ENCODE measurements at regions not wholly inside any gene's neighbourhood (a gene's known extent, or its start where the extent isn't known, plus 50 kb on each side); places are given as distances from the start of the nearest gene placed in this dataset.

DNA sequence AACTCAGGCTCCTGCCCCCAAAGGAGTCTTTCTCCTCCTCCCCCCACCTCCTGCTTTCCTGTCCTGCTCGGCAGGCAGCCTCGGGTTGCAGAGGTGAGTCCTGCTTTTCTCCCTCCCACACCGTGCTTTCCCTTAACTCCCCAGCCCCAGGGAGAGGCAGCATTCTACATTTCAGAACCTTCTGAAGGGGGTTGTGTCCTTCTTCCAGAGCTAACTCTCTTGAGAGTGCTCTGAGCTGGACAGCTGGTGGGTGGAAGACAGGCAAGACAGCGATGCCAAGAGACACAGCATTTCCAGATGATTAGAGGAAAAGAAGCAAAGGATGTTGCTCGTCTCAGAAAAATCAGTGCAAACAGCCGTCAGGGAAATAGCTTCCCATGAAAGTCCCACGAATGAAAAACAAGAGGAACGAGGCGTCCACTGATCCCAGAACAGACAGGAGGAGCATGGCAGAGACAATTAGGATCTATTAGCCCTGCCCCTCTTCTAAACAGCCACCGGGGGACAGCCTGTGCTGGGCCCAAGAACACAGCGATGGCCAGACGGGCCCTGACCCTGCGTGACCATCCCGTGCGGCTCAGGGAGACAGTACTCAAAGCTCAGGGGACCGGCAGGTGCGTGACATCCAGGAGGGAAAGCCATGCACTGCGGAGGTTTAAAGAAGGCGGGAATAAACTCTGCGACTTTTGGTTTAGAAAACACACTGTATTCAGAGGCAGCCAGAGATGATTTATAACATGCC lies 216.5 kb upstream of the RTL1 start:
- DNase-seq (ENCODE audit: low read depth in 2 of 2) = no peak

DNA sequence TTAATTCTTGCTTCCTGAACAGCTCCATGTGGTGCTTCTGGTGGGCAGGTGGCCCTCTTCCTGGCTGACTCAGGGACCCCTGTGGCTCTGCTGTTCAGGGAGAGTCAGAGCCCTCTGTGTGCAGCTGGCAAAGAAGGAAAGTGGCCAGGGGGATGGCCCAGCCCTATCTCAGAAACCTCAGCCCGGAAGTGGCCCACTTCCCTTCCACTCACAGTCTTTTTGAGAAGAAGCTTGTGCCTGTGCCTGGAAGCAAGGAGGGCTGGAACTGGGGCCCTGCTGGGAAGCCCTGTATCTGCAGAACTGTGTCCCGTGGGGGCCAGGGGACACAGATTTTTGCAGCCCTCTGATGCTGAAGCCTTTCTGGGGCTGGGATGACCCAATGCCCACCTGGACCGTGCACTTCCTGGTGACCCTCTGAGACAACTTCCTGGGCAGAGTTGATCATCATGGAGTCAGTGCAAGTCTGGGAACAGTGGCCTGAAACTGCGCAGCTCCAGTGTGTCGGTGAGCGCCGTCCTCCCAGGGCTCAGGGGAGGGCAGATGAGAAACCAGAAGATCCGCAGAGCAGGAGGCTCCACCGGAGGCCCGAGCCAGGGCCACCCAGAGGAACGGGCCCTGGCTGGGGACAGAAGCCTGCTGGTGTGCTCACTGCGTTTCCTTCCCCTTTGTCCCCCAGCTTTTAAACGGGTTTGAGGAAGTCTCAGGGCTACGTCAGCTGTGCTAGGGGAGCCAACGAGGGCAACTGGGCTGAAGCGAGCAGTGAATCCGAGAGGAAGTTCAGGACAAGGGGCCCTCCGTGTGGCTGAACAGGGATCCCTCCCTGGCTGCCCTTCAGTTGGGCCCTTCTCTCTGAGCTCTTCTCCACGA lies 217.4 kb upstream of the RTL1 start:
- no peak for DNase-seq (ENCODE audit: low read depth in 2 of 2)

DNA sequence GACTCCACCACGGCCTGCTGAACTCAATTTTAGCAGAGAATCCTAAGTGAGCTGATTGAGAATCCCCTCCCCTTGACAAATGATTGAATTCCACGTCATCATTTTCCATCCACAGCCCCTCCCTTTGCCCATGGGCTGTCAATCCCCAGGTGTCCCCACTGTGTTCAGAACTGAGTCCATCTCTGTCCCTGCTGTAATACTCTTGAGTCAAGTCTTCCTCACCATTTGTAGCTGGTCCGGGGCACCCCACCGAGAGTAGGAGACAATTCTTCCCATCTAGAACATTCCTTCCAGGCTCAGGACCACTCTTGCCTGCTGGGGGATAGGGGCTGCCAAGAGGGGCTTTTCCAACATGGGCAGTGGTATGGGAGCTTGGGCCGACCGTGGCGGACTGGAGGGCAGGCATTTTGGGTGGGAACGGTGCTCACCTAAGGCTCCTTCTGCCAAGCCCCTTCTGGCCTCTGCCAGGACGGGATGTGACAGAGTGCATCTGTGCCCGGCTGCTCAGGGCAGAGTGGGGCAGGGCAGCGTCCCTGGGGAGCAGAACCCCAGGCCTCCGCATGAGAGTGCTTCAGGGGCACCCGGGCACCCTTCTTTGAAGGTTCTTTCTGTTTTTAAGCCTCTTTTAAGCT lies 218.1 kb upstream of the RTL1 start:
- DNase-seq (ENCODE audit: low read depth in 2 of 2) = no peak

DNA sequence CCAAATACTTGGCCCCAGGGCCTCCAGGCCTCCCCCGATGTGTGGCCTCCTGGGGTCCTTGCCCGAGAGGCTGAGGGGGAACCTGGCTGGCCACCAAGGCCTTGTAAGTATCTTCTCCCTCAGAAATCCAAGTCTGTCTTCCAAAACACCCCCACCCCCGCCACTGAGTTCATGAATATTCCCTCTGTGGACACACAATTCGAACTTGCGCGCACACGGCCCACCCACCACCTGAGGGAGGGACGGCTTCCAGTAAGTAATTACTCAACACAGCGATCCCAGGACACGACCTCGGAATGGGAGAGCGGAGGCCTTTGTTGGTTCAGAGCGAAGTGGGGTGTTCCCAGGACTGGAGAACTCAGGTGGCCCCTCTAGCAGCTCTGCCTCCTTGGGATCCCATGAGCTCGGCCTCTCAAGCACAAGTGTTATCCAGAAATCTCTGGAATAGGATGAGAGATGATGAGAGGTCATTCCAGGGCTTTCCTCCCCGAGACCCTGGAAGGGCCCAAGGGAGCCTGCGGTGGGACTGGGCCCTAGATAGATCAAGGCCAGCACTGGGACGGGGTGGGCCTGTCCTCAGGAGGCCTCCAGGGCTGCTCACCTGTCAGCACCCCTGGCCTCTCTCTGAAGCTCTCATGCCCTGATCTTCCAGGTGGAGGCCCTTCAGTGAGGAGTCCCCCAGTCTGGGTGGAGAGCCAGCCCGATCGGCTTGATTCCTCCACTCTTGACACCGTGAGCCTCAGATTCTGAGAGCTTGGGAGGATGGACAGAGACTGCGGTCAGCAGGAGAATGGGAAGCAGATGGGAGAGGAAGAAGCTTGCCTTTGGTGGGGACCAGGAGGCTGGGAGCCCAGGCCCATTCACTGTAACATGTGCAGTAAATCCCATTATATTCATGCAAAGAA lies 219.0 kb upstream of the RTL1 start:
- no peak for DNase-seq (ENCODE audit: low read depth in 2 of 2)

- no peak for DNase-seq (ENCODE audit: low read depth in 2 of 2)
Observed at GRCh38 chr14:101123618-101124510, 220.3 kb upstream of the RTL1 start.

GRCh38 chr14:101124815-101125214 lies 221.3 kb upstream of the RTL1 start:
- DNase-seq (ENCODE audit: low read depth in 2 of 2) = no peak

DNA sequence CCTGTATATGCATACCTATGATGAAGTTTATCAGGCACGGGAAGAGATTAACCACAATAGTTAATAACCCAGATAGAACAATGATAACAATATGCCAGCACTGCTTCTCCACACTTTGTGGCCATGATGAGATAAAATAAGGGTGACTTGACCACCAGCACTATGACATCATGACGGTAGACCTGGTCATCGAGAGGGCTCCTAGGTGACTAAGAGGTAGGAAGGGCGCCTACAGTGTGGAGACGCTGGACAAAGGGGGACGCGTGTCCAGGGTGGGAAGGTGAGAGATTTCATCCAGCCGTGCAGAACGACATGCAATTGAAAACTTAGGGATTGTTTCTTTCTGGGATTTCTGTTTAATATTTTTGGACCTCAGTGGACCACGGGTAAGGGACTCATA lies 221.8 kb upstream of the RTL1 start:
- no peak for DNase-seq (ENCODE audit: low read depth in 2 of 2)

GRCh38 chr14:101125719-101126651 lies 222.5 kb upstream of the RTL1 start:
- DNase-seq (ENCODE audit: low read depth in 2 of 2) = no peak

- DNase-seq (ENCODE audit: low read depth in 2 of 2) = no peak
Observed at GRCh38 chr14:101126731-101127130, 223.2 kb upstream of the RTL1 start.

- DNase-seq (ENCODE audit: low read depth in 2 of 2) = peak in 1 of 2 experiments; percentile 2
Observed at GRCh38 chr14:101127224-101127623, 223.7 kb upstream of the RTL1 start.

DNA sequence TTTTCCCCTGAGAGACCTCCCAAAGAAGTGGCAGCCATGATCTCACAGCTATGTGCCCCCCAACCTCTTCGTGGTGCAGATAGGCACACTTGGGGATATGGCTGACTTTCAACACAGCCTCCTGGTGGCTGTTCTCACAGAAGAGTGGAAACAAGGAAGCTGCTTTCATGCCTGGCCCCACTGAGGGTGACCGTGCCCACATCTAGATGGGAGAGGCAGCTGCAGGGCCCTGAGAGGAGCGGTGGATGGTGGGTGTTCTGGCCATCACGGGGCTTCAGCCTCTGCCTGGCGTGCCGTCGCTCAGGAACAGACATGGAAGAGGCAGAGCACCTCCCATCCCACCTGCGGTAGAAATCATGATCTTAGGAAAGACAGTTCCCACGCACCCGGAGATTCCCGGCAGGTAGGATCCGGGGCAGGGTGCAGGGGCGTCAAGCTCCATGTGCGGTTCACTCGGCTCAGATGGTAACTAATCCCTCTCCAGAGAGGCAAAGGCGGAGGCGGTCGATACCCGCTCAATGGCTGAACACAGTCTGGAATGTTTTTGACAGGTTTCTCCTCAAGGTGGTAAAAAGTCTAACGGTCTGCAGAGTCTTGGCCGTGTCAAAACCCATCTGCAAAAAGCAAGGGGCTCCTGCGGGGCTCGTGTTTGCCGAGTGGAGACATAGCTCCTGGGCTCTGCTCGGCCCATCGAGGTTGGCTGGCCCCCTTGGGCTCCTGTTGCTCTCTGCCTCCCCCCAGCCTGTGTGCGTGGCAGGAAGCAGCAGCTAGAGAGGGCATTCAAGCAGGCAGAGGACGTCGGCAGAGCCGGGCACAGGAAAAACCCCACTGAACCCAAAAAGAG lies 225.2 kb upstream of the RTL1 start:
- no peak for DNase-seq (ENCODE audit: low read depth in 2 of 2)

DNA sequence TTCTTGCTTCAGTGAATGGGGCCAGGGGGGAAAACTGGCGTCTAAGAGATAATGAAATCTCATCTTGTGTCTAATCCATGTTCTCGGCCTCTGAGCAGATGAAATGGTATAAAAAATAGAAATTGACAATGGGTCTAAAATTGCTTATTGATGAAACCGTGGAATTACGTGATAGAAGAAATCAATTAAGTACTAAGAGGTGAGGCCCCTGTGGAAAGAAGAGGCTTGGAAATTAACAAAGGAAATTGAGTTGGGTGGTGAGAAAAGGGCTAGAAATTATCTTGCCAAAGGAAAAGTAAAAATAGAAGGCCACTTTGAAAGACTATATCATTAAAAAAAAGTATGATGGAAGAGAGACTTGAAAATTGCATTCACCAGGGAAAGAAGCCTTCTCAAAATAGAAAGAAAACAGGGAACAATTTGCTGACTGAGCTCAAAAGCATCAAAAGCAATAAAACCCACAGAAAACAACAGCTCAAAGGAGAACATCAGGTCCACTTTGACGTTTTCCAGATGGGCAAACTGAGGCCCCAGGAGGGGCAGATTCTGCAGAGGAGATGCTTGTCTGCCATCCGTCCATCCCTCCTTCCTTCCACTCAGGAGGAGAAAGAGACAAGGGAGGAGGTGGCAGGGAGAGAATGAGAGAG lies 226.1 kb upstream of the RTL1 start:
- DNase-seq (ENCODE audit: low read depth in 2 of 2) = no peak

GRCh38 chr14:101130861-101131260 lies 227.3 kb upstream of the RTL1 start:
- no peak for DNase-seq (ENCODE audit: low read depth in 2 of 2)

DNA sequence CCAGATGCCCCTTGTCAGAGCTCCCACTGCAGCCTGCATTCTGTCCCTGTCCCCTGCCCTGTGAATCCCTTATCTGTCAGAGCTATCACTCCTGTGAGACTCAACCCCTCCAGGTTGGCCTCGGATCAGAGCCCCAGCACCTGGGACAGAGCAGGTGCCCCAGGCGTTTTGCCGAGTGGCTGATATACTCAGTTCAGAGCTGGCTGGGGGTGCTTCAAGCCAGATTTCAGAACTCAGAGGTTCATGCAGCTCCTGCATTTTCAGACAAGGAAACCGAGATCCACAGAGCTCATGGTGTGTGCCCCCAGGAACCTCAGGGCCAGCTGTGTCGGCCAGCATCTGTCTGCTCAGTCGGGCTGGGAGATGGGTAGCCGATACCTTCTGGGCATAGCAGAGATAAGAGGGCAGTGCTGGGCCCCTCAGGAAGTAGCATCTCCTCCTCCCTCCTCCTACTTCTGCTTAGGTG lies 228.0 kb upstream of the RTL1 start:
- DNase-seq (ENCODE audit: low read depth in 2 of 2) = no peak

- DNase-seq (ENCODE audit: low read depth in 2 of 2) = no peak
Observed at GRCh38 chr14:101132051-101132571, 228.6 kb upstream of the RTL1 start.

GRCh38 chr14:101132588-101132987 lies 229.1 kb upstream of the RTL1 start:
- DNase-seq (ENCODE audit: low read depth in 2 of 2) = no peak

- no peak for DNase-seq (ENCODE audit: low read depth in 2 of 2)
Observed at GRCh38 chr14:101133068-101133467, 229.5 kb upstream of the RTL1 start.
